ENCODE measurements at regions not wholly inside any gene's neighbourhood (a gene's known extent, or its start where the extent isn't known, plus 50 kb on each side); places are given as distances from the start of the nearest gene placed in this dataset.

DNA sequence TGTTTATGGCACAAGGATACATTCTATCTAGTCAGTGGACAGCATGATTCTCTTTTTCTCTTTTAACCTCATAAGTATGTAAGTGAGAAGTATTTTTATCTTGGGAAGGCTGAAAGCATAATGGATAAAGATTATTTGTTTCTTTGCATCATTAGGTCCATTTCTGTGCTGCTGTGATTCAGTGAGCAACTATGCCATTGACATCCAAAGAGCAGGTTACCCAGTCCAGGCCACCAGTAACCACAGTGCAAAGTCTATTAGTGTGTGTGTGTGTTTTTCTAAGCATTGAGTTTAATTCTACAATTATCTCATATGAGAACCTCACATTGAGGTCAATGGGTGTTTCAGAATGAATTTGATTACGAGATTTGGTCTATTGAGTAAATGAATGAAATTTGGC, 158.8 kb upstream of the DACH1 start:
- TF ChIP-seq, protein P1, sequence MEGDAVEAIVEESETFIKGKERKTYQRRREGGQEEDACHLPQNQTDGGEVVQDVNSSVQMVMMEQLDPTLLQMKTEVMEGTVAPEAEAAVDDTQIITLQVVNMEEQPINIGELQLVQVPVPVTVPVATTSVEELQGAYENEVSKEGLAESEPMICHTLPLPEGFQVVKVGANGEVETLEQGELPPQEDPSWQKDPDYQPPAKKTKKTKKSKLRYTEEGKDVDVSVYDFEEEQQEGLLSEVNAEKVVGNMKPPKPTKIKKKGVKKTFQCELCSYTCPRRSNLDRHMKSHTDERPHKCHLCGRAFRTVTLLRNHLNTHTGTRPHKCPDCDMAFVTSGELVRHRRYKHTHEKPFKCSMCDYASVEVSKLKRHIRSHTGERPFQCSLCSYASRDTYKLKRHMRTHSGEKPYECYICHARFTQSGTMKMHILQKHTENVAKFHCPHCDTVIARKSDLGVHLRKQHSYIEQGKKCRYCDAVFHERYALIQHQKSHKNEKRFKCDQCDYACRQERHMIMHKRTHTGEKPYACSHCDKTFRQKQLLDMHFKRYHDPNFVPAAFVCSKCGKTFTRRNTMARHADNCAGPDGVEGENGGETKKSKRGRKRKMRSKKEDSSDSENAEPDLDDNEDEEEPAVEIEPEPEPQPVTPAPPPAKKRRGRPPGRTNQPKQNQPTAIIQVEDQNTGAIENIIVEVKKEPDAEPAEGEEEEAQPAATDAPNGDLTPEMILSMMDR (IDR thresholded peaks at IDR 0.05; ENCODE audit: insufficient read depth, low read depth, low read length, missing control alignments), result no peak
- no peak for DNase-seq (ENCODE audit: low read depth)
- H3K4me3 ChIP-seq (ENCODE audit: low read depth, low read length), result no peak overlapping the region

DNA sequence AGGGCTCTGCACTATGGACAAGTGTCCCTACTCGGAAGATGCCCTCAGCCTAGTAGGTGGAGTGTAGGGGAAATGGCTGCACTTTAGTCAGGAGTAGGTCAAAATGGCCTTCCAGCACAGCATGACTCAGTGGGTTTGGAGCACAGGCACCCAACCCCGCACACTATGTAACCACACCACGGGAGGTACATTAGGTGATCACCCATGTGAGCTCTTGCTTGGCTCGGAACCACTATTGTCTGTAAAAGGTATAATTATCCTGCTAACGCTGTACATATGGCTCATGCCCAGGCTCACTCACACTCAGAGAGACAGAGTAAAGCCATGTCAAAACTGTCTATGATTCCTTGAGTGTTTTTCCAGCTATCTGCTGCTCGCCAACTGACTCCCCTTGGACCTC, 156.9 kb upstream of the DACH1 start:
- H3K4me3 ChIP-seq (ENCODE audit: low read depth, low read length), result no peak overlapping the region
- no peak for DNase-seq (ENCODE audit: low read depth)
- TF ChIP-seq, protein P1 (IDR thresholded peaks at IDR 0.05; ENCODE audit: insufficient read depth, low read depth, low read length, missing control alignments), result no peak

DNA sequence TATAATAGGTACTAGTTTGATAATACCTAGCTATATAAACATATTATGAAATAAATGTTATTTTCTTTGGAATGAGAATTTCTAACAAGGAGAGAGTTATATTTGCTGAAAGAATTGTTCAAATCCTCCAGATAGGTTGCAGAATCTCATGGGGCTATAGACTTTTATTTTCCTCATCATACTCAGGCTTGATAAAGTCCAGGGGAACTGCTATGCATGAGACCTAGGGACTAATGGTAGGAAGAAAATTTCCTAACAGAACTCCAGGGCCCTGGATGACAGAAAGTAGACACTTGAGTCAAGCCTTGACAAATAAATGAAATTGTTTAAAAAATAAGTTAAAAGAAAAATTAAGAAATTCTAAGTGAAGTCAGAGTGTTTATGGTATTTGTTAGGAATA, 138.5 kb upstream of the DACH1 start:
- TF ChIP-seq, protein P1 (IDR thresholded peaks at IDR 0.05; ENCODE audit: insufficient read depth, low read depth, low read length, missing control alignments), result no peak
- no peak overlapping the region for H3K4me3 ChIP-seq (ENCODE audit: low read depth, low read length)
- no peak for DNase-seq (ENCODE audit: low read depth)

DNA sequence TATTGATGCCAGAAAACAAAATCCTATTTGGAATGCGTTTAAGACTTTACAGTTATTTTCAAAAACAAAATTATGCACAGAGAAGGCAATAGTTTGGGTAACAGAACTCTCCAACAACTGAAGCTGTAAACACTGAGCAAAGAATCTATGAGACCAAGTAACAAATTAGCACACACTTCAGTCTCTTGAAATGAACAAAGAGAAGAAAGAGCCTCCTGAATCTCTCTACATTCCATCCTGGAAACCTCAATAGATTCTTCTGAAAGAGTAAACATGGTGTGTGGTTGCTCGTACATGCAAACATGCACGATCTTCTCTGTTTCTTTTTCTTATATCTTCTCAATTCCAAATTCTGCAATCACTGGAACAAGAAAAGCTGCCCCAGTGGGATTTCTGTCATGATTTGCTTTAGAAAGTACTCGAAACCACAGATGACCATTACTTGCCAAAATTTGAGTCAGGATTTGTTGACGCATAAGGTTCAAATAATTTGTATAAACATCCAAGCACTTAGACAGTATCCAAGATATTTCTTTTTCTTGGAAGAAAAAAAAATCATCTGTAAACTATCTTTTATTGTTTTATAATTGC, 137.9 kb upstream of the DACH1 start:
- no peak for DNase-seq (ENCODE audit: low read depth)
- TF ChIP-seq, protein P1 (IDR thresholded peaks at IDR 0.05; ENCODE audit: insufficient read depth, low read depth, low read length, missing control alignments), result no peak

DNA sequence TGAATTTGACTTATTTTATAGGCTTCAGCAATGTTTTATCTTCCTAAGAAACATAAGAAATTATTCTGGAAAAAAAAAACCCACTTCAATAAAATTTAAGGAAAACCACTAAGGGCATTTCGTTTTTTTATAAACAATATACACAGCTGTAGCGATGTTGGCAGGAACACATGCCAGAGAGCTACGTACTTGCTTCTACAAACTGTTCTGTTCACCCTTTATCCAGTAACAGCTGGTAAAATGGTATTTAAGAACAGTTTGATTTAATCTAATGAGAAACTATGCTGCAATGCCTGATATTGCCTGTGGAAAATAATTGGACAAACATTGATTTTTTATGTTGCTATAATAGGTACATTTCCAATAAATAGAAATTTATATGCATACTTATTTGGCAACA, 137.2 kb upstream of the DACH1 start:
- H3K4me3 ChIP-seq (ENCODE audit: low read depth, low read length), result no peak overlapping the region
- no peak for DNase-seq (ENCODE audit: low read depth)
- TF ChIP-seq, protein P1 (IDR thresholded peaks at IDR 0.05; ENCODE audit: insufficient read depth, low read depth, low read length, missing control alignments), result no peak

More for the DNA sequence above, 137.9 kb upstream of the DACH1 start:
- H3K4me3 ChIP-seq (ENCODE audit: low read depth, low read length), result no peak overlapping the region

DNA sequence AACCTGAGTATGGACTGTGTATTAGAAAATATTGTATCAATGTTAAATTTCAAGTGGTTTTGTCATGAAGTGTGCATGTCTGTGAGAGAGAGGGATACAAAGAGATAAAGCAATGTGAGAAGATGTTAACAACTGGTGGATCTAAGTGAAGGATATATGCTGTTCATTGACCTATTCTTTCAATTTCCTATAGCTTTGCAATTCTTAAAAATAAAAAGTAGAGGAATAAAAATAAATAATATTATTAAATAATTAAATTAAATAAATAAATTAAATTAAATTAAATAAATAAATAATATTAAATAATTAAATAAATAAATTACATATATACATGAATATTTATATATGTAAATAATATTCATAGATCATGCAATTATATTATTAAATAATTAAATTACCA, 131.2 kb upstream of the DACH1 start:
- no peak for DNase-seq (ENCODE audit: low read depth)
- no peak overlapping the region for H3K4me3 ChIP-seq (ENCODE audit: low read depth, low read length)
- TF ChIP-seq, protein P1 (IDR thresholded peaks at IDR 0.05; ENCODE audit: insufficient read depth, low read depth, low read length, missing control alignments), result no peak

DNA sequence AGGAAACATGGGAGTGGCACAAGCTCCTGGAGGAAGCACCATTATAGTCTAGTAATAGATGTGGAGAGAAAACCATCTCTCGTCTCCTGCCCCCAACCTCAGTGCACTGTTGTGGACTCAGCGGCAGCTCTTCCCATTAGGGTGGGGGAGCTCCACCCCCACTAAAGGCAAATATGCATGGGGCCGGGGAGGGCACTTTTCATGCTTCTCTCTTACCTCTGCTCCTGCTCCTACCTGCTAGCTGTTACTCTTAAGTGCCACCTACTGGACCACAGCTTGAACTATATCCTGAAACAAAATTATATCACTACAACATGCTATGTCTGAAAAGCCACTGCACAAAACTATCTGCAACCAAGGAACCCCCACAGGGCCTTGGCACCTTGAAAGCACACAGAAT, 112.6 kb upstream of the DACH1 start:
- TF ChIP-seq, protein P1 (IDR thresholded peaks at IDR 0.05; ENCODE audit: insufficient read depth, low read depth, low read length, missing control alignments), result peak; percentile 21
- DNase-seq (ENCODE audit: low read depth), result peak; percentile 9
- no peak overlapping the region for H3K4me3 ChIP-seq (ENCODE audit: low read depth, low read length)

Measured in GM12865 (cell line).